Tibial nerve (tissue), 4 donors: ENCODE measurements at regions not wholly inside any gene's neighbourhood (a gene's known extent, or its start where the extent isn't known, plus 50 kb on each side); places are given as distances from the start of the nearest gene placed in this dataset.

Source experiments
- CTCF ChIP-seq, 5 experiments: fragments of 200-600 bp in 3 of 5; fragments of 450-650 bp in 2 of 5; sonication (generic) in 3 of 5; IDR thresholded peaks; one replicate each; pipeline ENCODE4 v1.5.1; 2016 to 2019; ENCODE audit warnings: antibody characterized with exemption in 5 of 5, mild to moderate bottlenecking in 3 of 5, moderate library complexity in 2 of 5
- EP300 ChIP-seq, 2 donors: sonication (generic); formaldehyde crosslinking; IDR thresholded peaks; one replicate each; pipeline ENCODE4 v1.6.1; 2017; ENCODE audit warnings: antibody characterized with exemption in 2 of 2, mild to moderate bottlenecking in 1 of 2
- POLR2A ChIP-seq, 2 donors: fragments of 450-650 bp; IDR thresholded peaks; one replicate each; pipeline ENCODE4 v1.6.1; 2017; ENCODE audit warnings: antibody characterized with exemption in 2 of 2, mild to moderate bottlenecking in 2 of 2, moderate library complexity in 2 of 2

- TF ChIP-seq CTCF (IDR thresholded peaks at IDR 0.05) (no peak), POLR2A (IDR thresholded peaks at IDR 0.05) (no peak), EP300 (IDR thresholded peaks at IDR 0.05) (no peak)
Observed at GRCh38 chr6:128704601-128705000, 178.3 kb upstream of the LAMA2 start.
